Ishikawa (cell line): ENCODE measurements at regions not wholly inside any gene's neighbourhood (a gene's known extent, or its start where the extent isn't known, plus 50 kb on each side); places are given as distances from the start of the nearest gene placed in this dataset.

Source experiments
- CEBPB ChIP-seq: IDR thresholded peaks from 2 replicates; pipeline ENCODE4 v1.6.1; 2012
- CREB1 ChIP-seq: IDR thresholded peaks from 2 replicates; pipeline ENCODE4 v1.6.1; 2012; ENCODE audit warnings: low read depth
- EGR1 ChIP-seq: IDR thresholded peaks from 2 replicates; pipeline ENCODE4 v1.6.1; 2012
- EP300 ChIP-seq: IDR thresholded peaks from 2 replicates; pipeline ENCODE4 v1.6.1; 2012; ENCODE audit warnings: borderline replicate concordance
- FOXM1 ChIP-seq: IDR thresholded peaks from 2 replicates; pipeline ENCODE4 v1.6.1; 2012; ENCODE audit warnings: low read depth, borderline replicate concordance
- NFIC ChIP-seq: IDR thresholded peaks from 2 replicates; pipeline ENCODE4 v1.6.1; 2012
- RAD21 ChIP-seq: IDR thresholded peaks from 2 replicates; pipeline ENCODE4 v1.6.1; 2012; ENCODE audit warnings: low read depth
- TAF1 ChIP-seq: IDR thresholded peaks from 2 replicates; pipeline ENCODE4 v1.6.1; 2012; ENCODE audit warnings: low read depth, mild to moderate bottlenecking
- TCF12 ChIP-seq: IDR thresholded peaks from 2 replicates; pipeline ENCODE4 v1.6.1; 2012; ENCODE audit warnings: low read depth
- TEAD4 ChIP-seq: IDR thresholded peaks from 2 replicates; pipeline ENCODE4 v1.6.1; 2012
- YY1 ChIP-seq: IDR thresholded peaks from 2 replicates; pipeline ENCODE4 v1.6.1; 2012; ENCODE audit warnings: low read depth
- ZBTB7A ChIP-seq: IDR thresholded peaks from 2 replicates; pipeline ENCODE4 v1.6.1; 2012; ENCODE audit warnings: low read depth
- TF ChIP-seq, protein P1 (sequence below): IDR thresholded peaks from 2 replicates; pipeline ENCODE4 v1.6.1; 2012
- TF ChIP-seq, protein P2 (sequence below): IDR thresholded peaks from 2 replicates; pipeline ENCODE4 v1.6.1; 2012
- TF ChIP-seq, protein P3 (sequence below): IDR thresholded peaks from 2 replicates; pipeline ENCODE4 v1.6.1; 2012; ENCODE audit warnings: low read depth, mild to moderate bottlenecking

- TF ChIP-seq YY1 (no peak), ZBTB7A (no peak)
Measured at GRCh38 chr3:104687362-104687761, 679.3 kb upstream of the ALCAM start.

- TF ChIP-seq, protein P1, sequence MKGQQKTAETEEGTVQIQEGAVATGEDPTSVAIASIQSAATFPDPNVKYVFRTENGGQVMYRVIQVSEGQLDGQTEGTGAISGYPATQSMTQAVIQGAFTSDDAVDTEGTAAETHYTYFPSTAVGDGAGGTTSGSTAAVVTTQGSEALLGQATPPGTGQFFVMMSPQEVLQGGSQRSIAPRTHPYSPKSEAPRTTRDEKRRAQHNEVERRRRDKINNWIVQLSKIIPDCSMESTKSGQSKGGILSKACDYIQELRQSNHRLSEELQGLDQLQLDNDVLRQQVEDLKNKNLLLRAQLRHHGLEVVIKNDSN: no peak
- TF ChIP-seq TAF1 (no peak), TEAD4 (no peak), TCF12 (no peak)
Measured at GRCh38 chr3:104696470-104696869, 670.2 kb upstream of the ALCAM start.

- no peak for TF ChIP-seq EP300
- TF ChIP-seq RAD21: no peak
- TF ChIP-seq CEBPB: no peak
- no peak for TF ChIP-seq YY1
- TF ChIP-seq FOXM1: no peak
Measured at GRCh38 chr3:104711406-104711805, 655.3 kb upstream of the ALCAM start.

DNA sequence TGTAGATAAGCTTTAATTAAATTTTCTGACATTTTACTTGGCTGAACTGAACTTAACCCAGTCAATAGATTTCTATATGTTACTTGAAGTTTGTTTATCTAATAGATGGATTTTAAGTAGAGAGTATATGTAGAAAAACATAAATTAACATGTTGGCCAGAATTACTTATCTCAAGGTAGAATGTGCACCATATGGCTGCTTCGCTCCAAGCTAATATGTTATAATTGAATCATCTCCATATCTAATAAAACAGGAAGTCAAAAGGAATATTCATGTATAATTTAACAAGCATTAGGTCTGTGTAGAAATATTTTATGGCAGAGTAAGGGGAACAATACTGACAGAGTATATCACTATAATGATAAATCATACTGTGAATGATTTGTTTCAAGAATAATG is 650.7 kb upstream of the ALCAM start:
- TF ChIP-seq CREB1 (no peak), TAF1 (no peak), TEAD4 (no peak), RAD21 (no peak), CEBPB (no peak), TCF12 (no peak), ZBTB7A (no peak), EGR1 (no peak), FOXM1 (no peak)
- TF ChIP-seq, protein P2, sequence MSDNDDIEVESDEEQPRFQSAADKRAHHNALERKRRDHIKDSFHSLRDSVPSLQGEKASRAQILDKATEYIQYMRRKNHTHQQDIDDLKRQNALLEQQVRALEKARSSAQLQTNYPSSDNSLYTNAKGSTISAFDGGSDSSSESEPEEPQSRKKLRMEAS: no peak
- TF ChIP-seq, protein P3, sequence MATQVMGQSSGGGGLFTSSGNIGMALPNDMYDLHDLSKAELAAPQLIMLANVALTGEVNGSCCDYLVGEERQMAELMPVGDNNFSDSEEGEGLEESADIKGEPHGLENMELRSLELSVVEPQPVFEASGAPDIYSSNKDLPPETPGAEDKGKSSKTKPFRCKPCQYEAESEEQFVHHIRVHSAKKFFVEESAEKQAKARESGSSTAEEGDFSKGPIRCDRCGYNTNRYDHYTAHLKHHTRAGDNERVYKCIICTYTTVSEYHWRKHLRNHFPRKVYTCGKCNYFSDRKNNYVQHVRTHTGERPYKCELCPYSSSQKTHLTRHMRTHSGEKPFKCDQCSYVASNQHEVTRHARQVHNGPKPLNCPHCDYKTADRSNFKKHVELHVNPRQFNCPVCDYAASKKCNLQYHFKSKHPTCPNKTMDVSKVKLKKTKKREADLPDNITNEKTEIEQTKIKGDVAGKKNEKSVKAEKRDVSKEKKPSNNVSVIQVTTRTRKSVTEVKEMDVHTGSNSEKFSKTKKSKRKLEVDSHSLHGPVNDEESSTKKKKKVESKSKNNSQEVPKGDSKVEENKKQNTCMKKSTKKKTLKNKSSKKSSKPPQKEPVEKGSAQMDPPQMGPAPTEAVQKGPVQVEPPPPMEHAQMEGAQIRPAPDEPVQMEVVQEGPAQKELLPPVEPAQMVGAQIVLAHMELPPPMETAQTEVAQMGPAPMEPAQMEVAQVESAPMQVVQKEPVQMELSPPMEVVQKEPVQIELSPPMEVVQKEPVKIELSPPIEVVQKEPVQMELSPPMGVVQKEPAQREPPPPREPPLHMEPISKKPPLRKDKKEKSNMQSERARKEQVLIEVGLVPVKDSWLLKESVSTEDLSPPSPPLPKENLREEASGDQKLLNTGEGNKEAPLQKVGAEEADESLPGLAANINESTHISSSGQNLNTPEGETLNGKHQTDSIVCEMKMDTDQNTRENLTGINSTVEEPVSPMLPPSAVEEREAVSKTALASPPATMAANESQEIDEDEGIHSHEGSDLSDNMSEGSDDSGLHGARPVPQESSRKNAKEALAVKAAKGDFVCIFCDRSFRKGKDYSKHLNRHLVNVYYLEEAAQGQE: no peak

DNA sequence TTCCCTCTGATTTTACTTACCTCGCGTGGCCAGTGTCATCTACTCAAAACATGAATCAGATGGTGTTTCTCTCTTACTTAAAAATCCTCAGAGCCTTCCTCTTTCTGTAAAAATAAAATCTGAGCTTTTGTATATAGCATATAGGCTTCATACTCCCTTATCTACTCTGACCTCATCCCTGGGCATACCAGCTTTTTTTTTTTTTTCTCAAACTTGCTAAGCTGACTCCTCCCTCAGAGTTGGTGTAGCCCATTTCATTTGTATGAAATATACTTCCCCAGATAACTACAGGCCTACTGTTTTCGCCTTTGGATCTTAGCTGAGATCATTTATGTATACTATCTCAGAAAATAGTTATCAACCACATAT is 648.9 kb upstream of the ALCAM start:
- no peak for TF ChIP-seq TCF12
- TF ChIP-seq, protein P2: no peak
- TF ChIP-seq, protein P3: no peak
- TF ChIP-seq YY1: no peak
- no peak for TF ChIP-seq TAF1
- TF ChIP-seq EGR1: no peak
- no peak for TF ChIP-seq CREB1
- TF ChIP-seq CEBPB: no peak
- TF ChIP-seq NFIC: no peak
- no peak for TF ChIP-seq RAD21
- TF ChIP-seq ZBTB7A: no peak
- TF ChIP-seq TEAD4: no peak
- TF ChIP-seq, protein P1: no peak
- no peak for TF ChIP-seq FOXM1
- TF ChIP-seq EP300: no peak

GRCh38 chr3:104723000-104723399 is 643.7 kb upstream of the ALCAM start:
- TF ChIP-seq NFIC (no peak), TCF12 (no peak)

GRCh38 chr3:104731074-104731473 is 635.6 kb upstream of the ALCAM start:
- TF ChIP-seq TCF12 (no peak), YY1 (no peak), NFIC (no peak), RAD21 (no peak), TAF1 (no peak), EP300 (no peak), CREB1 (no peak)
- TF ChIP-seq, protein P1: no peak
- TF ChIP-seq, protein P2: no peak
- TF ChIP-seq, protein P3: no peak
